Large intestine (tissue), 3 donors: ENCODE measurements at regions not wholly inside any gene's neighbourhood (a gene's known extent, or its start where the extent isn't known, plus 50 kb on each side); places are given as distances from the start of the nearest gene placed in this dataset.
A peak's percentile ranks its signal among the peaks of the same experiment; 100 is the strongest.
"Not testable (repeated sequence)": the region's sequence is repeated elsewhere in the genome, so short reads cannot be mapped to it uniquely, and the experiment has no call there.

Source experiments
- DNase-seq, 2 donors: peaks; one replicate each; pipeline versions ENCODE4 v3.0.0 to v3.0.0-alpha.2; 2013
- H3K27ac ChIP-seq: one replicate; pipeline ENCODE4 v1.5.1; 2013; ENCODE audit warnings: low read length
- H3K27me3 ChIP-seq: 2 replicates; pipeline ENCODE4 v1.6.1; 2013; ENCODE audit warnings: low read length; ENCODE audit not compliant: control insufficient read depth, insufficient read depth
- H3K36me3 ChIP-seq: 2 replicates; pipeline ENCODE4 v1.6.1; 2013; ENCODE audit warnings: low read length; ENCODE audit not compliant: control insufficient read depth, insufficient read depth
- H3K4me1 ChIP-seq: one replicate; pipeline ENCODE4 v1.6.1; 2013; ENCODE audit warnings: low read length; ENCODE audit not compliant: control insufficient read depth, insufficient read depth
- H3K4me3 ChIP-seq: one replicate; pipeline ENCODE4 v1.5.1; 2013; ENCODE audit warnings: low read length
- H3K9me3 ChIP-seq: one replicate; pipeline ENCODE4 v1.6.1; 2013; ENCODE audit warnings: mild to moderate bottlenecking, low read depth, low read length, moderate library complexity; ENCODE audit not compliant: control insufficient read depth
- WGBS: methylation state at CpG from one replicate; pipeline ENCODE4 v1.1.5; 2013; ENCODE audit warnings: low lambda C conversion rate; ENCODE audit not compliant: insufficient coverage; 5-methylcytosine and 5-hydroxymethylcytosine counted together

GRCh38 chr3:117865338-117865737, 1155.8 kb downstream of the TUSC7 start:
- WGBS = no CpG with 5 or more reads among the region's 4 CpGs
- H3K4me3 ChIP-seq = no peak overlapping the region
- DNase-seq = no peak
- H3K27ac ChIP-seq = no peak overlapping the region
- no peaks in the 10 kb centered on the region for H3K36me3 ChIP-seq
- no peaks in the 10 kb centered on the region for H3K27me3 ChIP-seq
- no peaks in the 10 kb centered on the region for H3K9me3 ChIP-seq
- no peaks in the 10 kb centered on the region for H3K4me1 ChIP-seq

GRCh38 chr3:117868766-117869165, 1159.2 kb downstream of the TUSC7 start:
- WGBS = 88% methylated on average over 1 of the region's 2 CpGs
- H3K4me3 ChIP-seq = no peak overlapping the region
- DNase-seq = no peak
- H3K36me3 ChIP-seq = no peaks in the 10 kb centered on the region
- H3K4me1 ChIP-seq = no peaks in the 10 kb centered on the region
- H3K27ac ChIP-seq = no peak overlapping the region
- H3K27me3 ChIP-seq = no peaks in the 10 kb centered on the region
- no peaks in the 10 kb centered on the region for H3K9me3 ChIP-seq

GRCh38 chr3:117871934-117872333, 1162.4 kb downstream of the TUSC7 start:
- no peaks in the 10 kb centered on the region for H3K9me3 ChIP-seq
- no peak overlapping the region for H3K4me3 ChIP-seq
- no peaks in the 10 kb centered on the region for H3K27me3 ChIP-seq
- no peaks in the 10 kb centered on the region for H3K4me1 ChIP-seq
- H3K36me3 ChIP-seq = no peaks in the 10 kb centered on the region
- no peak overlapping the region for H3K27ac ChIP-seq
- no peak for DNase-seq
- WGBS = 60% methylated on average over 1 of the region's 2 CpGs

- H3K4me1 ChIP-seq, H3K27me3 ChIP-seq, H3K9me3 ChIP-seq, H3K4me3 ChIP-seq, H3K27ac ChIP-seq, DNase-seq, H3K36me3 ChIP-seq: not testable (repeated sequence)
- WGBS = 96% methylated on average over 6 of the region's 15 CpGs
Measured at GRCh38 chr3:117872594-117873248, 1161.9 kb downstream of the IGSF11 start.

- H3K9me3 ChIP-seq = no peaks in the 10 kb centered on the region
- DNase-seq = peak in 1 of 2 donors; percentile 5
- WGBS = 50% methylated on average over 1 of the region's 3 CpGs
- no peaks in the 10 kb centered on the region for H3K4me1 ChIP-seq
- H3K27ac ChIP-seq = no peak overlapping the region
- H3K36me3 ChIP-seq = no peaks in the 10 kb centered on the region
- H3K4me3 ChIP-seq = no peak overlapping the region
- H3K27me3 ChIP-seq = no peaks in the 10 kb centered on the region
Measured at GRCh38 chr3:117873249-117873600, 1161.4 kb downstream of the IGSF11 start.

GRCh38 chr3:117874028-117874690, 1160.5 kb downstream of the IGSF11 start:
- Histone ChIP-seq H3K27ac (no peak overlapping the region), H3K4me1 (no peaks in the 10 kb centered on the region), H3K4me3 (no peak overlapping the region), H3K9me3 (no peaks in the 10 kb centered on the region), H3K36me3 (no peaks in the 10 kb centered on the region), H3K27me3 (no peaks in the 10 kb centered on the region)
- DNase-seq = no peak
- 78% methylated on average over 3 of the region's 4 CpGs for WGBS

DNA sequence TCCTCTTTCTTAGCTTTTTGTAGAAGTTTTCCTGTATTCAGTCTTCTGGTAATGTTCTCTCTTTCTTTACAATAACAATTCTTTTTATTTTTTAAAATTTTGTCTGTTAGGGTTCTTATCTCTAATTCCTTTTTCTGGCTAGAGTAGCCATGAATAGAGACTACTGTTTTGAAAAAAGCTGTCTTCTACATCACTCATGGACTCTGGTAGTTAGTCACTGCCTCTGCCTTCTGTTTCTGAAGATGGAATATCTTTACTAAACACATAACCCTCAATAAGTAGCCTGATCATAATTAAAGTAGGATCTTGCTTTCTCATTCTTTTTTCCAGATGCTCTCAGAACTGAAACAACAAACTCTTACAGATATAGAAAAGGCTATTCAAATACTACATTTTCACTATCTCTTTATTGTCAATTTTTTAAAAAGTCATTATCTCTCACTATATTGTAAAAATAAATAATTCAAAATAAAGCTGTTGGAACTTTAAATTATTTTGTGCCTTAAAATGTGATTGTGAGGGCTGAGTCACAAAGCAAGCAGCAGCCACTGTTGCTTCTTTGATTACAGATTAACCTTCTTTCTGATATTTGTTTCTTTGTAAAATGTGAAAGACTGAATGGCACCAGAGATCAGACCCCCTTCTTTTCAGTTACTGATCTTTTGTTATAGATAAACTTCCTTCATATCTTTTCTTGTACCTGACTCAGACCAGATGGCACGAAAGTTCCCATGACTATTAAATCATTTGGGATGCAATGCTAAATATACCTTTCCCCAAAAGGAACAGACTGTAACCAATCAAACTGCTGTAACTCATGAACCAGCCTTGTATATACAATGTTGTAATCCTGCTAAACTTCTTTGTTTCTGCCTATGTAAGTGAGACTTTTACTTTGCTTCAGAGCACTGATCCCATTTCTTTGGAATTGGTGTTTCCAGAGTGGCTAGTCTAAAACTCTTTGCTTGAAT, 1159.5 kb downstream of the IGSF11 start:
- no peaks in the 10 kb centered on the region for H3K4me1 ChIP-seq
- WGBS = no CpG with 5 or more reads among the region's 1 CpG
- H3K27ac ChIP-seq = no peak overlapping the region

GRCh38 chr3:117875887-117876286, 1158.8 kb downstream of the IGSF11 start:
- no CpG with 5 or more reads among the region's 1 CpG for WGBS
- Histone ChIP-seq H3K36me3 (no peaks in the 10 kb centered on the region), H3K27me3 (no peaks in the 10 kb centered on the region), H3K27ac (no peak overlapping the region), H3K4me3 (no peak overlapping the region), H3K4me1 (no peaks in the 10 kb centered on the region), H3K9me3 (no peaks in the 10 kb centered on the region)
- DNase-seq = no peak

More for the DNA sequence above, 1159.5 kb downstream of the IGSF11 start:
- Histone ChIP-seq H3K36me3 (no peaks in the 10 kb centered on the region), H3K9me3 (no peaks in the 10 kb centered on the region), H3K27me3 (no peaks in the 10 kb centered on the region), H3K4me3 (no peak overlapping the region)
- no peak for DNase-seq

- H3K4me1 ChIP-seq = no peaks in the 10 kb centered on the region
- H3K27me3 ChIP-seq = no peaks in the 10 kb centered on the region
- no peak overlapping the region for H3K4me3 ChIP-seq
- DNase-seq = no peak
- H3K27ac ChIP-seq = no peak overlapping the region
- no peaks in the 10 kb centered on the region for H3K9me3 ChIP-seq
- H3K36me3 ChIP-seq = no peaks in the 10 kb centered on the region
- WGBS = 90% methylated on average over 2 of the region's 2 CpGs
Measured at GRCh38 chr3:117880638-117881037, 1154.0 kb downstream of the IGSF11 start.

DNA sequence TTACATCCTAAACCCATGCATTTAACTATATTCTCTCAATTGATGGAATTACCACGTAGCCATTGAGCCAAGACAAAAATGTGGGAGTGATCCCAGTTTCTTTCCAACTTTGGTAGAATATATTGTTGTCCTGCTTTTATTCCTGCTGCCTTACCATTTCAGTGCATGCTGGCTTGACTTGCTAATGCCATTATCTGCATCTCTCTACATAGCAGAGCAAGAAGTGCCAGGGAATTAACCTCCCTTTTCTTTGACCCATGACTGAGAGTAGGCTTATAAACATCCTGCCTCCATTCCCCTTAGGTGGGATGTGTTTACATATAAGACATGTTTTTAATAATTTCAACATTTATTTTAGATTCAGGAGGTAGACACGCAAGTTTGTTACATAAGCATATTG, 1153.4 kb downstream of the IGSF11 start:
- no CpG with 5 or more reads among the region's 2 CpGs for WGBS
- no peaks in the 10 kb centered on the region for H3K9me3 ChIP-seq
- H3K4me3 ChIP-seq = no peak overlapping the region
- no peaks in the 10 kb centered on the region for H3K4me1 ChIP-seq
- no peaks in the 10 kb centered on the region for H3K36me3 ChIP-seq
- H3K27me3 ChIP-seq = no peaks in the 10 kb centered on the region
- H3K27ac ChIP-seq = no peak overlapping the region
- DNase-seq = no peak
